Peyer's patch (tissue), 4 donors: ENCODE measurements at regions not wholly inside any gene's neighbourhood (a gene's known extent, or its start where the extent isn't known, plus 50 kb on each side); places are given as distances from the start of the nearest gene placed in this dataset.

Experiments
- DNase-seq, 3 donors: peaks; one replicate each; pipeline ENCODE4 v3.0.0-alpha.2; 2017 to 2019
- H3K27ac ChIP-seq, 4 donors: fragments of 200-600 bp; sonication (generic); one replicate each; pipeline ENCODE4 v1.5.1; 2016 to 2019
- H3K27me3 ChIP-seq, 2 donors: fragments of 200-600 bp; sonication (generic); one replicate each; pipeline ENCODE4 v1.5.1; 2019
- H3K36me3 ChIP-seq, 3 donors: fragments of 200-600 bp; sonication (generic); one replicate each; pipeline ENCODE4 v1.5.1; 2016 to 2019
- H3K4me1 ChIP-seq, 4 donors: fragments of 200-600 bp; sonication (generic); one replicate each; pipeline ENCODE4 v1.5.1; 2016 to 2019
- H3K4me3 ChIP-seq, 4 donors: fragments of 200-600 bp; sonication (generic); 1 replicate in 3 of 4; 2 replicates in 1 of 4; pipeline ENCODE4 v1.5.1; 2016 to 2019; ENCODE audit warnings: mild to moderate bottlenecking in 1 of 4
- H3K9me3 ChIP-seq, 4 donors: fragments of 200-600 bp; sonication (generic); one replicate each; pipeline ENCODE4 v1.5.1; 2016 to 2019; ENCODE audit warnings: mild to moderate bottlenecking in 1 of 4
- CTCF ChIP-seq, 6 experiments: fragments of 450-650 bp in 4 of 6; fragments of 200-600 bp in 2 of 6; sonication (generic) in 1 of 6; IDR thresholded peaks; one replicate each; pipeline ENCODE4 v1.5.1; 2017 to 2019; ENCODE audit warnings: antibody characterized with exemption in 6 of 6, mild to moderate bottlenecking in 3 of 6, moderate library complexity in 1 of 6
- POLR2A ChIP-seq, 2 donors: fragments of 450-650 bp; IDR thresholded peaks; one replicate each; pipeline ENCODE4 v1.5.1; 2017; ENCODE audit warnings: antibody characterized with exemption in 2 of 2, mild to moderate bottlenecking in 2 of 2, moderate library complexity in 2 of 2

GRCh38 chr20:40925829-40926510 is 102.7 kb upstream of the TOP1 start:
- H3K27ac ChIP-seq = no peak overlapping the region
- H3K9me3 ChIP-seq = no peaks in the 10 kb centered on the region
- TF ChIP-seq CTCF (IDR thresholded peaks at IDR 0.05) = no peak
- TF ChIP-seq POLR2A (IDR thresholded peaks at IDR 0.05) = no peak
- H3K27me3 ChIP-seq = no peaks in the 10 kb centered on the region
- H3K4me1 ChIP-seq = no peaks in the 10 kb centered on the region
- DNase-seq = no peak
- no peak overlapping the region for H3K4me3 ChIP-seq
- H3K36me3 ChIP-seq = no peaks in the 10 kb centered on the region

- H3K27me3 ChIP-seq = no peaks in the 10 kb centered on the region
- no peaks in the 10 kb centered on the region for H3K9me3 ChIP-seq
- H3K27ac ChIP-seq = no peak overlapping the region
- no peak for TF ChIP-seq POLR2A (IDR thresholded peaks at IDR 0.05)
- TF ChIP-seq CTCF (IDR thresholded peaks at IDR 0.05) = no peak
- no peaks in the 10 kb centered on the region for H3K4me1 ChIP-seq
- DNase-seq = no peak
- H3K36me3 ChIP-seq = no peaks in the 10 kb centered on the region
- H3K4me3 ChIP-seq = no peak overlapping the region
Observed at GRCh38 chr20:40926928-40927327, 101.7 kb upstream of the TOP1 start.

GRCh38 chr20:40930561-40930960 is 98.1 kb upstream of the TOP1 start:
- Histone ChIP-seq H3K36me3 (no peaks in the 10 kb centered on the region), H3K9me3 (no peaks in the 10 kb centered on the region), H3K27me3 (no peaks in the 10 kb centered on the region), H3K27ac (no peak overlapping the region), H3K4me1 (no peaks in the 10 kb centered on the region), H3K4me3 (no peak overlapping the region)
- TF ChIP-seq POLR2A (IDR thresholded peaks at IDR 0.05) (no peak), CTCF (IDR thresholded peaks at IDR 0.05) (no peak)
- no peak for DNase-seq

- Histone ChIP-seq H3K9me3 (no peaks in the 10 kb centered on the region), H3K4me1 (no peaks in the 10 kb centered on the region), H3K27ac (no peak overlapping the region), H3K27me3 (no peaks in the 10 kb centered on the region), H3K4me3 (no peak overlapping the region), H3K36me3 (no peaks in the 10 kb centered on the region)
- no peak for DNase-seq
- TF ChIP-seq POLR2A (IDR thresholded peaks at IDR 0.05) = no peak
- TF ChIP-seq CTCF (IDR thresholded peaks at IDR 0.05) = no peak
Observed at GRCh38 chr20:40931410-40932044, 97.1 kb upstream of the TOP1 start.

GRCh38 chr20:40932436-40932835 is 96.2 kb upstream of the TOP1 start:
- TF ChIP-seq CTCF (IDR thresholded peaks at IDR 0.05) (no peak), POLR2A (IDR thresholded peaks at IDR 0.05) (no peak)
- no peak for DNase-seq
- Histone ChIP-seq H3K27me3 (no peaks in the 10 kb centered on the region), H3K4me1 (no peaks in the 10 kb centered on the region), H3K36me3 (no peaks in the 10 kb centered on the region), H3K27ac (no peak overlapping the region), H3K4me3 (no peak overlapping the region), H3K9me3 (no peaks in the 10 kb centered on the region)
